HEK293 (cell line): ENCODE measurements at regions not wholly inside any gene's neighbourhood (a gene's known extent, or its start where the extent isn't known, plus 50 kb on each side); places are given as distances from the start of the nearest gene placed in this dataset.

Experiments
- BCL11B ChIP-seq: fragments of 450-650 bp; formaldehyde crosslinking; IDR thresholded peaks from 2 replicates; pipeline ENCODE4 v1.5.1; 2016; ENCODE audit warnings: low read depth, missing biosample characterization, missing genetic modification characterization
- ZNF24 ChIP-seq: fragments of 450-650 bp; formaldehyde crosslinking; IDR thresholded peaks from 2 replicates; pipeline ENCODE4 v1.5.1; 2016; ENCODE audit warnings: missing biosample characterization, missing genetic modification characterization
- ZNF501 ChIP-seq: fragments of 450-650 bp; formaldehyde crosslinking; IDR thresholded peaks from 2 replicates; pipeline ENCODE4 v1.5.1; 2016; ENCODE audit warnings: missing biosample characterization, missing genetic modification characterization
- ZNF558 ChIP-seq: fragments of 450-650 bp; formaldehyde crosslinking; IDR thresholded peaks from 2 replicates; pipeline ENCODE4 v1.5.1; 2016; ENCODE audit warnings: missing biosample characterization, missing genetic modification characterization
- ZNF561 ChIP-seq: fragments of 450-650 bp; IDR thresholded peaks from 2 replicates; pipeline ENCODE4 v1.5.1; 2018; ENCODE audit warnings: missing biosample characterization, missing genetic modification characterization, borderline replicate concordance
- ZNF596 ChIP-seq: fragments of 450-650 bp; IDR thresholded peaks from 2 replicates; pipeline ENCODE4 v1.5.0; 2018; ENCODE audit warnings: missing biosample characterization, mild to moderate bottlenecking, missing genetic modification characterization, moderate library complexity
- TF ChIP-seq, protein P1 (sequence below): fragments of 450-650 bp; formaldehyde crosslinking; IDR thresholded peaks from 2 replicates; pipeline ENCODE4 v1.5.1; 2017; ENCODE audit warnings: missing biosample characterization, missing genetic modification characterization
- TF ChIP-seq, protein P2 (sequence below): fragments of 450-650 bp; formaldehyde crosslinking; IDR thresholded peaks from 2 replicates; pipeline ENCODE4 v1.5.1; 2016; ENCODE audit warnings: missing biosample characterization, missing genetic modification characterization
- TF ChIP-seq, protein P3 (sequence below): fragments of 450-650 bp; formaldehyde crosslinking; IDR thresholded peaks from 2 replicates; pipeline ENCODE4 v1.5.0; 2017; ENCODE audit warnings: missing biosample characterization, missing genetic modification characterization, borderline replicate concordance
- TF ChIP-seq, protein P4 (sequence below): fragments of 450-650 bp; formaldehyde crosslinking; IDR thresholded peaks from 2 replicates; pipeline ENCODE4 v1.5.1; 2017; ENCODE audit warnings: missing biosample characterization, mild to moderate bottlenecking, missing genetic modification characterization, moderate library complexity

DNA sequence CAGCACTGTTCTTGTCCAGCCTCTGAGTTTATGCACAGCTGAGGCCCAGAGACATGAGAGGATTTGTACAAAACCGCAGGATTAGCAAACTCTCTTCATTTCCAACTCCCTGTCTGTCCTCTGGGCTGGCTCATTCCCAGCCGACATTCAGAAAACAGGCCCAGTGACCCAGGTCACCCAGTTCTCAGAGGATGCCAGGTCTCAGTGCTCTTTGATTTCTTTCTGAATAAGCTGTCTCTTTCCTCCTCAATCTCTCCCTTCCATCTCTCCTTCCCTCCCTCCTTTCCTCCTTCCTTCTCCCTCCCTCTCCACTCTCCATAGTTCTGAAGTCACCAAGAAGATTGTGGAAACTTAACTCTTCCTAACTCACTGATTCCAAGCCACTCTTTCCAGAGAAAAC is 372.7 kb upstream of the SULF2 start:
- TF ChIP-seq ZNF501 (tag by site-specific recombination): no peak
- no peak for TF ChIP-seq ZNF561
- no peak for TF ChIP-seq ZNF558 (tag by site-specific recombination)
- TF ChIP-seq, protein P1, sequence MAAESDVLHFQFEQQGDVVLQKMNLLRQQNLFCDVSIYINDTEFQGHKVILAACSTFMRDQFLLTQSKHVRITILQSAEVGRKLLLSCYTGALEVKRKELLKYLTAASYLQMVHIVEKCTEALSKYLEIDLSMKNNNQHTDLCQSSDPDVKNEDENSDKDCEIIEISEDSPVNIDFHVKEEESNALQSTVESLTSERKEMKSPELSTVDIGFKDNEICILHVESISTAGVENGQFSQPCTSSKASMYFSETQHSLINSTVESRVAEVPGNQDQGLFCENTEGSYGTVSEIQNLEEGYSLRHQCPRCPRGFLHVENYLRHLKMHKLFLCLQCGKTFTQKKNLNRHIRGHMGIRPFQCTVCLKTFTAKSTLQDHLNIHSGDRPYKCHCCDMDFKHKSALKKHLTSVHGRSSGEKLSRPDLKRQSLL (tag by site-specific recombination): no peak
- TF ChIP-seq, protein P2, sequence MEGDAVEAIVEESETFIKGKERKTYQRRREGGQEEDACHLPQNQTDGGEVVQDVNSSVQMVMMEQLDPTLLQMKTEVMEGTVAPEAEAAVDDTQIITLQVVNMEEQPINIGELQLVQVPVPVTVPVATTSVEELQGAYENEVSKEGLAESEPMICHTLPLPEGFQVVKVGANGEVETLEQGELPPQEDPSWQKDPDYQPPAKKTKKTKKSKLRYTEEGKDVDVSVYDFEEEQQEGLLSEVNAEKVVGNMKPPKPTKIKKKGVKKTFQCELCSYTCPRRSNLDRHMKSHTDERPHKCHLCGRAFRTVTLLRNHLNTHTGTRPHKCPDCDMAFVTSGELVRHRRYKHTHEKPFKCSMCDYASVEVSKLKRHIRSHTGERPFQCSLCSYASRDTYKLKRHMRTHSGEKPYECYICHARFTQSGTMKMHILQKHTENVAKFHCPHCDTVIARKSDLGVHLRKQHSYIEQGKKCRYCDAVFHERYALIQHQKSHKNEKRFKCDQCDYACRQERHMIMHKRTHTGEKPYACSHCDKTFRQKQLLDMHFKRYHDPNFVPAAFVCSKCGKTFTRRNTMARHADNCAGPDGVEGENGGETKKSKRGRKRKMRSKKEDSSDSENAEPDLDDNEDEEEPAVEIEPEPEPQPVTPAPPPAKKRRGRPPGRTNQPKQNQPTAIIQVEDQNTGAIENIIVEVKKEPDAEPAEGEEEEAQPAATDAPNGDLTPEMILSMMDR (tag by site-specific recombination): no peak
- TF ChIP-seq, protein P3, sequence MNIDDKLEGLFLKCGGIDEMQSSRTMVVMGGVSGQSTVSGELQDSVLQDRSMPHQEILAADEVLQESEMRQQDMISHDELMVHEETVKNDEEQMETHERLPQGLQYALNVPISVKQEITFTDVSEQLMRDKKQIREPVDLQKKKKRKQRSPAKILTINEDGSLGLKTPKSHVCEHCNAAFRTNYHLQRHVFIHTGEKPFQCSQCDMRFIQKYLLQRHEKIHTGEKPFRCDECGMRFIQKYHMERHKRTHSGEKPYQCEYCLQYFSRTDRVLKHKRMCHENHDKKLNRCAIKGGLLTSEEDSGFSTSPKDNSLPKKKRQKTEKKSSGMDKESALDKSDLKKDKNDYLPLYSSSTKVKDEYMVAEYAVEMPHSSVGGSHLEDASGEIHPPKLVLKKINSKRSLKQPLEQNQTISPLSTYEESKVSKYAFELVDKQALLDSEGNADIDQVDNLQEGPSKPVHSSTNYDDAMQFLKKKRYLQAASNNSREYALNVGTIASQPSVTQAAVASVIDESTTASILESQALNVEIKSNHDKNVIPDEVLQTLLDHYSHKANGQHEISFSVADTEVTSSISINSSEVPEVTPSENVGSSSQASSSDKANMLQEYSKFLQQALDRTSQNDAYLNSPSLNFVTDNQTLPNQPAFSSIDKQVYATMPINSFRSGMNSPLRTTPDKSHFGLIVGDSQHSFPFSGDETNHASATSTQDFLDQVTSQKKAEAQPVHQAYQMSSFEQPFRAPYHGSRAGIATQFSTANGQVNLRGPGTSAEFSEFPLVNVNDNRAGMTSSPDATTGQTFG (tag by site-specific recombination): no peak
- TF ChIP-seq BCL11B (tag by site-specific recombination): no peak
- TF ChIP-seq, protein P4, sequence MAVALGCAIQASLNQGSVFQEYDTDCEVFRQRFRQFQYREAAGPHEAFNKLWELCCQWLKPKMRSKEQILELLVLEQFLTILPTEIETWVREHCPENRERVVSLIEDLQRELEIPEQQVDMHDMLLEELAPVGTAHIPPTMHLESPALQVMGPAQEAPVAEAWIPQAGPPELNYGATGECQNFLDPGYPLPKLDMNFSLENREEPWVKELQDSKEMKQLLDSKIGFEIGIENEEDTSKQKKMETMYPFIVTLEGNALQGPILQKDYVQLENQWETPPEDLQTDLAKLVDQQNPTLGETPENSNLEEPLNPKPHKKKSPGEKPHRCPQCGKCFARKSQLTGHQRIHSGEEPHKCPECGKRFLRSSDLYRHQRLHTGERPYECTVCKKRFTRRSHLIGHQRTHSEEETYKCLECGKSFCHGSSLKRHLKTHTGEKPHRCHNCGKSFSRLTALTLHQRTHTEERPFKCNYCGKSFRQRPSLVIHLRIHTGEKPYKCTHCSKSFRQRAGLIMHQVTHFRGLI (tag by site-specific recombination): no peak
- TF ChIP-seq ZNF596 (tag by site-specific recombination): no peak
- TF ChIP-seq ZNF24: no peak
